GM12878 (cell line): ENCODE measurements at regions not wholly inside any gene's neighbourhood (a gene's known extent, or its start where the extent isn't known, plus 50 kb on each side); places are given as distances from the start of the nearest gene placed in this dataset.

ENCODE experiments used
- ATAC-seq: fragments of 200-7000 bp; cut with Tn5 transposase; 3 replicates; pipeline ENCODE4 v1.9.1; 2020; ENCODE audit warnings: mild to moderate bottlenecking, moderate library complexity
- BruUV-seq: library from RNA; stranded (reverse); fragments of 400-500 nt; replicated peaks from 2 replicates; lab custom pipeline; 2021; lab: Mats Ljungman, UMichigan
- CTCF ChIA-PET: fragments of 300-600 bp; sonication (Branson Sonifier 250); formaldehyde crosslinking; extraction: SDS; loops from one replicate; lab custom pipeline; 2021; ENCODE audit warnings: inconsistent platforms; lab: Yijun Ruan, JAX
- POLR2A ChIA-PET: fragments of 350-600 bp; formaldehyde crosslinking; extraction: SDS; loops from one replicate; lab custom pipeline; 2021; ENCODE audit warnings: inconsistent platforms; lab: Charles Lee
- RAD21 ChIA-PET: fragments of 300-600 bp; sonication (Branson Sonifier 250); formaldehyde crosslinking; loops from one replicate; lab custom pipeline; 2023; ENCODE audit warnings: antibody characterized with exemption; ENCODE audit not compliant: unreplicated experiment; lab: Charles Lee
- SMC1A ChIA-PET: fragments of 300-600 bp; sonication (Branson Sonifier 250); formaldehyde crosslinking; loops from one replicate; lab custom pipeline; 2023; ENCODE audit not compliant: unreplicated experiment, uncharacterized antibody; lab: Charles Lee
- DNase-seq: peaks from one replicate; pipeline ENCODE4 v3.0.0-alpha.2; 2011; ENCODE audit warnings: low read depth, low spot score
- FAIRE-seq: peaks from 3 replicates; lab custom pipeline; 2011; peaks lifted over from hg19 to GRCh38; lab: Jason Lieb, UNC
- H2AFZ ChIP-seq: 2 replicates; pipeline ENCODE4 v1.6.0; 2011; ENCODE audit warnings: low read depth, low read length, control low read depth; ENCODE audit not compliant: control insufficient read depth
- H3K27ac ChIP-seq: 2 replicates; pipeline ENCODE4 v1.5.1; 2011; ENCODE audit warnings: control low read depth; ENCODE audit not compliant: control insufficient read depth, insufficient read depth
- H3K27me3 ChIP-seq, 2 experiments: replicated peaks in 1 of 2; 2 replicates each; pipeline versions ENCODE4 v1.6.0 to v1.6.1; 2011; ENCODE audit warnings: low read length in 1 of 2; ENCODE audit not compliant: control insufficient read depth in 2 of 2, insufficient read depth in 2 of 2
- H3K36me3 ChIP-seq, 2 experiments: 2 replicates each; pipeline ENCODE4 v1.5.1; 2011; ENCODE audit warnings: low read length in 1 of 2; ENCODE audit not compliant: control insufficient read depth in 2 of 2, insufficient read depth in 2 of 2
- H3K4me1 ChIP-seq: 2 replicates; pipeline ENCODE4 v1.6.1; 2011; ENCODE audit warnings: mild to moderate bottlenecking, low read length, moderate library complexity, mixed read lengths; ENCODE audit not compliant: control insufficient read depth, insufficient read depth
- H3K4me2 ChIP-seq: 2 replicates; pipeline ENCODE4 v1.6.0; 2011; ENCODE audit warnings: control low read depth; ENCODE audit not compliant: control insufficient read depth, insufficient read depth
- H3K4me3 ChIP-seq: fragments of 200-600 bp; sonication (generic); 2 replicates; pipeline ENCODE4 v1.5.1; 2016
- H3K79me2 ChIP-seq: 2 replicates; pipeline ENCODE4 v1.6.0; 2011; ENCODE audit warnings: low read length; ENCODE audit not compliant: control insufficient read depth, insufficient read depth
- H3K9ac ChIP-seq: 2 replicates; pipeline ENCODE4 v1.8.0; 2011; ENCODE audit warnings: low read length, control low read depth, mixed read lengths; ENCODE audit not compliant: control insufficient read depth, insufficient read depth
- H3K9me3 ChIP-seq: replicated peaks from 3 replicates; pipeline ENCODE4 v1.5.1; 2011; ENCODE audit warnings: mild to moderate bottlenecking, low read length; ENCODE audit not compliant: control insufficient read depth, insufficient read depth
- H4K20me1 ChIP-seq: 2 replicates; pipeline ENCODE4 v1.6.0; 2011; ENCODE audit not compliant: control insufficient read depth, insufficient read depth
- CBFB ChIP-seq: IDR thresholded peaks from 2 replicates; pipeline ENCODE4 v1.6.1; 2016; ENCODE audit warnings: antibody characterized with exemption, low read depth
- HDAC2 ChIP-seq: fragments of 200-600 bp; sonication (generic); IDR thresholded peaks from 2 replicates; pipeline ENCODE4 v1.6.1; 2017
- IKZF1 ChIP-seq: fragments of 450-650 bp; conservative IDR thresholded peaks from 2 replicates; pipeline ENCODE4 v1.6.1; 2017; ENCODE audit warnings: antibody characterized with exemption, mild to moderate bottlenecking
- NR2F1 ChIP-seq: fragments of 450-650 bp; conservative IDR thresholded peaks from 2 replicates; pipeline ENCODE4 v1.6.1; 2017; ENCODE audit warnings: mild to moderate bottlenecking
- PAX8 ChIP-seq: fragments of 450-650 bp; IDR thresholded peaks from 2 replicates; pipeline ENCODE4 v1.6.1; 2017; ENCODE audit warnings: mild to moderate bottlenecking, moderate library complexity
- RCOR1 ChIP-seq: conservative IDR thresholded peaks from 2 replicates; pipeline ENCODE4 v1.6.1; 2012; ENCODE audit warnings: low read depth, low read length, improper control_type of control experiment
- RFX5 ChIP-seq: IDR thresholded peaks from 2 replicates; pipeline ENCODE4 v1.6.1; 2011; ENCODE audit warnings: low read depth, low read length, improper control_type of control experiment
- SP1 ChIP-seq: IDR thresholded peaks from one replicate; pipeline ENCODE4 v1.6.1; 2011; ENCODE audit warnings: low read depth, low read length
- SPI1 ChIP-seq: IDR thresholded peaks from 2 replicates; pipeline ENCODE4 v1.6.1; 2011; ENCODE audit warnings: low read depth, mild to moderate bottlenecking, low read length, moderate library complexity, borderline replicate concordance; ENCODE audit not compliant: insufficient read depth
- SRF ChIP-seq, 2 experiments: IDR thresholded peaks; 2 replicates each; pipeline ENCODE4 v1.6.1; 2011; ENCODE audit warnings: low read depth in 2 of 2, low read length in 2 of 2, mild to moderate bottlenecking in 1 of 2, moderate library complexity in 1 of 2
- WGBS: methylation state at CpG from one replicate; pipeline ENCODE4 v1.1.6; 2016; ENCODE audit warnings: low lambda C conversion rate; ENCODE audit not compliant: insufficient replicate concordance, insufficient coverage; ENCODE audit errors: missing lambda C conversion rate; 5-methylcytosine and 5-hydroxymethylcytosine counted together
- in situ Hi-C: fragments of 300-500 bp; cut with MboI; formaldehyde crosslinking; loops from 9 replicates; pipeline ENCODE4 v1.14.3; 2018; ENCODE audit warnings: mixed read lengths
- intact Hi-C: fragments of 100-400 bp; cut with micrococcal nuclease; formaldehyde crosslinking; loops from one replicate; pipeline ENCODE4 v1.14.2; 2022; ENCODE audit not compliant: unreplicated experiment
- TF ChIP-seq, protein P1 (sequence below): fragments of 450-650 bp; IDR thresholded peaks from 2 replicates; pipeline ENCODE4 v1.6.1; 2017; ENCODE audit warnings: mild to moderate bottlenecking, moderate library complexity
- TF ChIP-seq, protein P2 (sequence below): IDR thresholded peaks from 2 replicates; pipeline ENCODE4 v1.6.1; 2012; ENCODE audit warnings: low read depth, low read length, improper control_type of control experiment
- TF ChIP-seq, protein P3 (sequence below): IDR thresholded peaks from 2 replicates; pipeline ENCODE4 v1.6.1; 2011; ENCODE audit warnings: low read depth, low read length, improper control_type of control experiment, borderline replicate concordance
- TF ChIP-seq, protein P4 (sequence below): IDR thresholded peaks from 2 replicates; pipeline ENCODE4 v1.6.1; 2011; ENCODE audit warnings: borderline replicate concordance, low read depth, mild to moderate bottlenecking, moderate library complexity, low read length; ENCODE audit not compliant: insufficient read depth, poor library complexity, severe bottlenecking

DNA sequence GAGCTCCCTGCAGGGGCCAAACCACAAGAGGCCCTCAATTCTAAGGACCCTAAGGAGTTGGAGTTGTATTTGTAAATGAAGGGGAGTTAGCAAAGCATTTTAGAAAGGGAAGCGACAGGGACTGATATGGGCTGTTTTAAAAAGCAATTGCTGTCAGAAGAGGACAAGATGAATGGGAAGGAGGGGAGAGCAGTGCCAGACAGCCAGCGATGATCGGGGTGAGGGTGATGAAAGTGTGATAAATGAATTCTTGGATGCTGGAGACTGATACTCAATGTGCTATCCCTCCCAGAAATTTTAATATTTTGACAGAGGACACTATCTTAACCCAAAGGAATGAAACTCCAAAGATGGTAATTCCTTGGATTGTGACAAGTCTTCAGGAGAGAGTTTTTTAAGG is 289.2 kb downstream of the CLIC5 start (continued):
- TF ChIP-seq RCOR1 = no peak
- TF ChIP-seq NR2F1 = no peak
- TF ChIP-seq RFX5 = no peak
- no peak for TF ChIP-seq SRF (IDR thresholded peaks at IDR 0.05; ENCODE audit: low read depth in 2 of 2, low read length in 2 of 2)
- TF ChIP-seq CBFB = no peak
- TF ChIP-seq, all 136 proteins: peak for 0

DNA sequence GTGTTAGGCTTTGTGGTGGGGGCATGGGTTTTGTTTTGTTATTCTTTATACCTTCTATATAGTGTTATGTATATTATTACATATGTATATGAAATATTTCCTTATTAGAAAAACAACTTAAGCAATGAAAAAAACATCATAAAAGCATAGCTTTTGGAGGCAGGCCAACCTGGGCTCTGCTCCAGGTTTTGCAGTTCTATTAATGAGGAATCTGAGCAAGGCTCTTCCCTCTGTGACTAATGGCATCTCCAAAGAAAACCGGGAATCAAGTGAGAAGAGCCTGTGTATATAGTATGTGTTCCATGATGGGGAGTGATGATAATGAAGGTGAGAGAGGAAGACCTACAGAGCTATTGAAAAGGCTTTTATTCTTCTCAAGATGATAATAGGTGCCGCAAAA is 291.1 kb downstream of the CLIC5 start:
- Histone ChIP-seq H3K36me3 (no peaks in the 10 kb centered on the region), H3K27me3 (no peaks in the 10 kb centered on the region), H3K79me2 (no peaks in the 10 kb centered on the region), H3K4me2 (no peak overlapping the region), H3K9me3 (no peaks in the 10 kb centered on the region; the same call in 2 of the 3 replicates), H3K4me1 (no peaks in the 10 kb centered on the region), H2AFZ (no peak overlapping the region), H3K4me3 (no peak overlapping the region), H3K9ac (no peak overlapping the region), H3K27ac (no peak overlapping the region), H4K20me1 (no peaks in the 10 kb centered on the region)
- ChIA-PET SMC1A (interaction anchor here (0.9 to 1.6 kb wide), 2 partner anchors 10 to 20 kb away, joined by 3 to 4 read pairs; no protein-coding TSS in a partner anchor), CTCF (interaction anchor here (1.5 to 2.2 kb wide), 3 partner anchors 9 to 20 kb away, joined by 3 to 9 read pairs (median 5); no protein-coding TSS in a partner anchor), POLR2A (no interaction called here), RAD21 (no interaction called here)
- 50% methylated on average over 2 of the region's 2 CpGs for WGBS
- no TSS peak for BruUV-seq
- FAIRE-seq (no peak), ATAC-seq (no peak), DNase-seq (no peak)
- in situ Hi-C loops = no loop called here
- intact Hi-C loops = no loop called here
- TF ChIP-seq, protein P1, sequence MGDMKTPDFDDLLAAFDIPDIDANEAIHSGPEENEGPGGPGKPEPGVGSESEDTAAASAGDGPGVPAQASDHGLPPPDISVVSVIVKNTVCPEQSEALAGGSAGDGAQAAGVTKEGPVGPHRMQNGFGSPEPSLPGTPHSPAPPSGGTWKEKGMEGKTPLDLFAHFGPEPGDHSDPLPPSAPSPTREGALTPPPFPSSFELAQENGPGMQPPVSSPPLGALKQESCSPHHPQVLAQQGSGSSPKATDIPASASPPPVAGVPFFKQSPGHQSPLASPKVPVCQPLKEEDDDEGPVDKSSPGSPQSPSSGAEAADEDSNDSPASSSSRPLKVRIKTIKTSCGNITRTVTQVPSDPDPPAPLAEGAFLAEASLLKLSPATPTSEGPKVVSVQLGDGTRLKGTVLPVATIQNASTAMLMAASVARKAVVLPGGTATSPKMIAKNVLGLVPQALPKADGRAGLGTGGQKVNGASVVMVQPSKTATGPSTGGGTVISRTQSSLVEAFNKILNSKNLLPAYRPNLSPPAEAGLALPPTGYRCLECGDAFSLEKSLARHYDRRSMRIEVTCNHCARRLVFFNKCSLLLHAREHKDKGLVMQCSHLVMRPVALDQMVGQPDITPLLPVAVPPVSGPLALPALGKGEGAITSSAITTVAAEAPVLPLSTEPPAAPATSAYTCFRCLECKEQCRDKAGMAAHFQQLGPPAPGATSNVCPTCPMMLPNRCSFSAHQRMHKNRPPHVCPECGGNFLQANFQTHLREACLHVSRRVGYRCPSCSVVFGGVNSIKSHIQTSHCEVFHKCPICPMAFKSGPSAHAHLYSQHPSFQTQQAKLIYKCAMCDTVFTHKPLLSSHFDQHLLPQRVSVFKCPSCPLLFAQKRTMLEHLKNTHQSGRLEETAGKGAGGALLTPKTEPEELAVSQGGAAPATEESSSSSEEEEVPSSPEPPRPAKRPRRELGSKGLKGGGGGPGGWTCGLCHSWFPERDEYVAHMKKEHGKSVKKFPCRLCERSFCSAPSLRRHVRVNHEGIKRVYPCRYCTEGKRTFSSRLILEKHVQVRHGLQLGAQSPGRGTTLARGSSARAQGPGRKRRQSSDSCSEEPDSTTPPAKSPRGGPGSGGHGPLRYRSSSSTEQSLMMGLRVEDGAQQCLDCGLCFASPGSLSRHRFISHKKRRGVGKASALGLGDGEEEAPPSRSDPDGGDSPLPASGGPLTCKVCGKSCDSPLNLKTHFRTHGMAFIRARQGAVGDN = no peak
- TF ChIP-seq SP1 = no peak
- no peak for TF ChIP-seq PAX8
- TF ChIP-seq, protein P2, sequence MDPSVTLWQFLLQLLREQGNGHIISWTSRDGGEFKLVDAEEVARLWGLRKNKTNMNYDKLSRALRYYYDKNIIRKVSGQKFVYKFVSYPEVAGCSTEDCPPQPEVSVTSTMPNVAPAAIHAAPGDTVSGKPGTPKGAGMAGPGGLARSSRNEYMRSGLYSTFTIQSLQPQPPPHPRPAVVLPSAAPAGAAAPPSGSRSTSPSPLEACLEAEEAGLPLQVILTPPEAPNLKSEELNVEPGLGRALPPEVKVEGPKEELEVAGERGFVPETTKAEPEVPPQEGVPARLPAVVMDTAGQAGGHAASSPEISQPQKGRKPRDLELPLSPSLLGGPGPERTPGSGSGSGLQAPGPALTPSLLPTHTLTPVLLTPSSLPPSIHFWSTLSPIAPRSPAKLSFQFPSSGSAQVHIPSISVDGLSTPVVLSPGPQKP = no peak
- no peak for TF ChIP-seq HDAC2
- TF ChIP-seq IKZF1 = no peak
- TF ChIP-seq, protein P3, sequence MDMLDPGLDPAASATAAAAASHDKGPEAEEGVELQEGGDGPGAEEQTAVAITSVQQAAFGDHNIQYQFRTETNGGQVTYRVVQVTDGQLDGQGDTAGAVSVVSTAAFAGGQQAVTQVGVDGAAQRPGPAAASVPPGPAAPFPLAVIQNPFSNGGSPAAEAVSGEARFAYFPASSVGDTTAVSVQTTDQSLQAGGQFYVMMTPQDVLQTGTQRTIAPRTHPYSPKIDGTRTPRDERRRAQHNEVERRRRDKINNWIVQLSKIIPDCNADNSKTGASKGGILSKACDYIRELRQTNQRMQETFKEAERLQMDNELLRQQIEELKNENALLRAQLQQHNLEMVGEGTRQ = no peak
- TF ChIP-seq, protein P4, sequence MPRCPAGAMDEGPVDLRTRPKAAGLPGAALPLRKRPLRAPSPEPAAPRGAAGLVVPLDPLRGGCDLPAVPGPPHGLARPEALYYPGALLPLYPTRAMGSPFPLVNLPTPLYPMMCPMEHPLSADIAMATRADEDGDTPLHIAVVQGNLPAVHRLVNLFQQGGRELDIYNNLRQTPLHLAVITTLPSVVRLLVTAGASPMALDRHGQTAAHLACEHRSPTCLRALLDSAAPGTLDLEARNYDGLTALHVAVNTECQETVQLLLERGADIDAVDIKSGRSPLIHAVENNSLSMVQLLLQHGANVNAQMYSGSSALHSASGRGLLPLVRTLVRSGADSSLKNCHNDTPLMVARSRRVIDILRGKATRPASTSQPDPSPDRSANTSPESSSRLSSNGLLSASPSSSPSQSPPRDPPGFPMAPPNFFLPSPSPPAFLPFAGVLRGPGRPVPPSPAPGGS = no peak
- no peak for TF ChIP-seq SPI1
